PFSK-1 (cell line): ENCODE measurements at regions not wholly inside any gene's neighbourhood (a gene's known extent, or its start where the extent isn't known, plus 50 kb on each side); places are given as distances from the start of the nearest gene placed in this dataset.

Experiments
- FOXP2 ChIP-seq: optimal IDR thresholded peaks from 2 replicates; pipeline ENCODE3; 2011; ENCODE audit warnings: borderline replicate concordance, control low read depth, inconsistent platforms; ENCODE audit not compliant: insufficient read depth; ENCODE audit errors: extremely low read length, extremely low read depth
- POLR2AphosphoS5 ChIP-seq: IDR thresholded peaks from 2 replicates; pipeline ENCODE4 v1.6.1; 2012; ENCODE audit warnings: low read depth, mild to moderate bottlenecking, control low read depth, low read length, moderate library complexity
- SIN3A ChIP-seq: IDR thresholded peaks from 2 replicates; pipeline ENCODE4 v1.6.1; 2012; ENCODE audit warnings: mild to moderate bottlenecking, low read length, moderate library complexity, borderline replicate concordance; ENCODE audit not compliant: insufficient read depth
- TAF1 ChIP-seq: IDR thresholded peaks from 2 replicates; pipeline ENCODE4 v1.6.1; 2012; ENCODE audit warnings: low read length, control low read depth, borderline replicate concordance; ENCODE audit not compliant: insufficient read depth
- TF ChIP-seq, protein P1 (sequence below), 2 experiments: IDR thresholded peaks; 2 replicates each; pipeline versions ENCODE4 v1.6.1 to v1.8.0; 2011 to 2012; ENCODE audit warnings: low read depth in 2 of 2, low read length in 2 of 2, control low read depth in 1 of 2, inconsistent platforms in 1 of 2, mild to moderate bottlenecking in 1 of 2, moderate library complexity in 1 of 2; ENCODE audit not compliant: insufficient read depth in 1 of 2

DNA sequence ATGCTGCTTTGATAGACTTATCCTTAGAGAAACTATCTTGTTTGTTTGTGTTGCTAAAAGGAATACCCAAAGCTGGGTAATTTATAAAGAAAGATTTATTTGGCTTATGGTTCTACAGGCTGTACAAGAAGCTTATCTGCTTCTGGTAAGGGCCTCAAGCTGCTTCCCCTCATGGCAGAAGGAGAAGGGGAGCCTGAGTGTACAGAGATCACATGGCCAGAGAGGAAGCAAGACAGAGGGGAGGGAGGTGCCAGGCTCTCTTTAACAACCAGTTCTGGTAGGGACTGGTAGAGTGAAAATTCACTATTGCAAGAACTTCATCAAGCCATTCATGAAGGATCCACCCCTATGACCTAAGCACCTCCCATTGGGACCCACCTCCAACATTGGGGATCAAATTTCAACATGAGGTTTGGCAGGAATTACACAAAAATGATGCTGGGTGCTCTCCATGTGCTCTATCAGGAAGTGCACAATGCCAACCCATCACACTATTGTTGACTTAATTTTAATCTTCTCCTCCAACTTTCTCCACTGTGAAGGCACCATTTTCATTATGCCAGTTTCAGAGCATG is 115.1 kb upstream of the SHB start:
- TF ChIP-seq TAF1 = no peak
- TF ChIP-seq, protein P1, sequence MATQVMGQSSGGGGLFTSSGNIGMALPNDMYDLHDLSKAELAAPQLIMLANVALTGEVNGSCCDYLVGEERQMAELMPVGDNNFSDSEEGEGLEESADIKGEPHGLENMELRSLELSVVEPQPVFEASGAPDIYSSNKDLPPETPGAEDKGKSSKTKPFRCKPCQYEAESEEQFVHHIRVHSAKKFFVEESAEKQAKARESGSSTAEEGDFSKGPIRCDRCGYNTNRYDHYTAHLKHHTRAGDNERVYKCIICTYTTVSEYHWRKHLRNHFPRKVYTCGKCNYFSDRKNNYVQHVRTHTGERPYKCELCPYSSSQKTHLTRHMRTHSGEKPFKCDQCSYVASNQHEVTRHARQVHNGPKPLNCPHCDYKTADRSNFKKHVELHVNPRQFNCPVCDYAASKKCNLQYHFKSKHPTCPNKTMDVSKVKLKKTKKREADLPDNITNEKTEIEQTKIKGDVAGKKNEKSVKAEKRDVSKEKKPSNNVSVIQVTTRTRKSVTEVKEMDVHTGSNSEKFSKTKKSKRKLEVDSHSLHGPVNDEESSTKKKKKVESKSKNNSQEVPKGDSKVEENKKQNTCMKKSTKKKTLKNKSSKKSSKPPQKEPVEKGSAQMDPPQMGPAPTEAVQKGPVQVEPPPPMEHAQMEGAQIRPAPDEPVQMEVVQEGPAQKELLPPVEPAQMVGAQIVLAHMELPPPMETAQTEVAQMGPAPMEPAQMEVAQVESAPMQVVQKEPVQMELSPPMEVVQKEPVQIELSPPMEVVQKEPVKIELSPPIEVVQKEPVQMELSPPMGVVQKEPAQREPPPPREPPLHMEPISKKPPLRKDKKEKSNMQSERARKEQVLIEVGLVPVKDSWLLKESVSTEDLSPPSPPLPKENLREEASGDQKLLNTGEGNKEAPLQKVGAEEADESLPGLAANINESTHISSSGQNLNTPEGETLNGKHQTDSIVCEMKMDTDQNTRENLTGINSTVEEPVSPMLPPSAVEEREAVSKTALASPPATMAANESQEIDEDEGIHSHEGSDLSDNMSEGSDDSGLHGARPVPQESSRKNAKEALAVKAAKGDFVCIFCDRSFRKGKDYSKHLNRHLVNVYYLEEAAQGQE (IDR thresholded peaks at IDR 0.05; ENCODE audit: insufficient read depth in 1 of 2, low read depth in 2 of 2, low read length in 2 of 2) = no peak
- TF ChIP-seq SIN3A = no peak
- no peak for TF ChIP-seq POLR2AphosphoS5
- TF ChIP-seq FOXP2 = no peak

DNA sequence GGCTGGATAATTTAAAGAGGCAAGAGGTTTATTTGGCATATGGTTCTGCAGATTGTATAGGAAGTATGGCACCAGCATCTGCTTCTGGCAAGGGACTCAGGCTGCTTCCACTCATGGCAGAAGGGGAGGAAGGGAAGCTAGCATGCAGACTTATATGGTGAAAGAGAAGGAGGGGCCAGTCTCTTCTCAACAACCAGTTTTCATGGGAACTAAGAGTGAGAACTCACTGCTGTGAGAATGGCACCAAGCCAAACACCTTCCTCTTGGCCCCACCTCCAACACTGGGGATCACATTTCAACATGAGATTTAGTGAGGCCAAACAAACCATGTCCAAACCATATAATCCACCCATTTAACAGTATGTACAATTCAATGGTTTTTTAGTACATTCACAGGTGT is 113.3 kb upstream of the SHB start:
- no peak for TF ChIP-seq FOXP2
- TF ChIP-seq SIN3A = no peak
- no peak for TF ChIP-seq TAF1
- TF ChIP-seq POLR2AphosphoS5 = no peak

DNA sequence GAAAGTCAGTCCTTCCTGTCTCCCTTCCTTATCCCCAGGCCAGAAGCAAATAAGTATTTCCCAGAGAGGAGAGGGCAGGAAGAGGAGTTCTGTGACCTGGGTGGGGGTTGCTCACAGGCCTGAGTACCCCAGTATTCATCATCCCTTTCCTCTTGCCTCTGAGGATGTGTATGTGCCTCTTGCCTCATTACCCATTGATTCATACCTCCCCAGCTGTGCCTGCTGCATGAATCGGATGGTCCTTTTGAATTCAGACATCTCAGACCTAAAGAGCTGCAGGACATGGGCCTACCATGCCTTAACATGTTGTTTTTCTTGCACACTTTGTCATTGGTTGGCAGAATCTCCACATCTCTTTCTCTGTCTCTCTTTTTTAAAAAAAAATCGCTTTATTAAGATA is 112.8 kb upstream of the SHB start:
- TF ChIP-seq TAF1 (no peak), FOXP2 (no peak), POLR2AphosphoS5 (no peak)

DNA sequence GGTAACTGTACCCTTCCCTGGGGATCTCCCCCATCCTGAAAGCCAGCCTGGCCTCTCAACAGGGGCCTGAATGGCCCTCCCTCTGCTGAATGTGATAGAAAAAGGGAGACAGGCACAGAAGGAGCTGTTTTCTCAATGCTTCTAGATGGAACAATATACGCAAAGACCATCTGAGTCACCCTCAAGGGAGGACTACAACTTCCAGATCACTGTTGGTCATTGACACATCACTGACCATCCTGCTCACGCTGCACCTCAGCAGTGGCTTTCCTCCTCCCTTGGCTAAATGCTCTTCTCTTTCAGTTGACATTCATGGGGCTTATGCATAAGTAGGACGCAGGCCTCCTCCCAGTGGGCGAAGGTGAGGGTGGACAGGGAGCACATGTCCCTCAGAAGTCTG is 112.2 kb upstream of the SHB start:
- TF ChIP-seq FOXP2 (no peak), TAF1 (no peak), SIN3A (no peak), POLR2AphosphoS5 (no peak)
- TF ChIP-seq, protein P1 (IDR thresholded peaks at IDR 0.05; ENCODE audit: insufficient read depth in 1 of 2, low read depth in 2 of 2, low read length in 2 of 2) = no peak

DNA sequence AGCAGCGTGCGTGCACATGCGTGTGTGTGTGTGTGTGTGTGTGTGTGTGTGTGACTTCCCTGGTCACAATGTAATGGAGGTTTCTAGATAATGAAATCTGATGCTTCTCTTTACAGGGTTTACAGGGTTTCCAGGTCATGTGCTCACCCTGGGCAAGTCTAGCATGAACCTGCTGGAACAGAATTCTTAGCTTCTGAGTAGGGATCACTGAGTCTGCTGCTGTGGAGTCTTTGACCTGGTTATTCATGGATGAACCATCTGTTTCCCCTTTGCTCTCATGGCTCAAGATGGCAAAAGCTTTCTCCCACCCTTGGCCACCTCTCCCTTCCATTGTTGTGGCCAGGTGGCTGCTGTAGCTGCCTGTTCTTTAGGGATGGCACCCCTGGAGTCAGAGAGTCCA is 111.6 kb upstream of the SHB start:
- TF ChIP-seq FOXP2 (no peak), POLR2AphosphoS5 (no peak), SIN3A (no peak)
- TF ChIP-seq, protein P1 (IDR thresholded peaks at IDR 0.05; ENCODE audit: insufficient read depth in 1 of 2, low read depth in 2 of 2, low read length in 2 of 2) = no peak

DNA sequence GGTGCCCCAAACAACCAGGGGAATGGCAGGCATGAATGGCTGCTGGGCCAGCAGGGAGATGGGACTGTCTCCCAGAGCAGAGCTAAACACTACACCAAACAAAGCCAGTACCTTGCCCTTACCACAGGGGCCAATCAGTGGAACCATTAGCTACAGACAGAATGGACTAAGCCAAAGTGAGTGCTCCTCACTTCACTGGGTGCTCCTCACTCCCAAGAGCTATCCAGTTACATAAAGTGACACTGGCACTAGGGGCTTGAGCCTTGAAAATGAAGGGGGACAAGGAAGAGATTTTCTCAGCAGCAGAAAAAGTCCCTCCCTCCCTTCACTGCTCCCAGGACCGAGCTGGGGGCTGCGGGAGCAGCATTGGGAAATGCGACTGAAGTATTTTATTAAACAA is 110.9 kb upstream of the SHB start:
- no peak for TF ChIP-seq SIN3A
- TF ChIP-seq POLR2AphosphoS5 = no peak
- no peak for TF ChIP-seq TAF1
- TF ChIP-seq, protein P1 (IDR thresholded peaks at IDR 0.05; ENCODE audit: insufficient read depth in 1 of 2, low read depth in 2 of 2, low read length in 2 of 2) = no peak
- TF ChIP-seq FOXP2 = no peak
